HUES6 (cell line): ENCODE measurements at regions not wholly inside any gene's neighbourhood (a gene's known extent, or its start where the extent isn't known, plus 50 kb on each side); places are given as distances from the start of the nearest gene placed in this dataset.

Source experiments
- H3K27ac ChIP-seq: 2 replicates; pipeline ENCODE4 v1.7.0; 2013; ENCODE audit warnings: low read depth, mild to moderate bottlenecking, low read length, inconsistent platforms
- H3K27me3 ChIP-seq: 2 replicates; pipeline ENCODE4 v1.6.1; 2013; ENCODE audit warnings: low read length; ENCODE audit not compliant: control insufficient read depth, insufficient read depth
- H3K36me3 ChIP-seq: 2 replicates; pipeline ENCODE4 v1.6.1; 2013; ENCODE audit warnings: low read length; ENCODE audit not compliant: control insufficient read depth, insufficient read depth
- H3K4me1 ChIP-seq: 2 replicates; pipeline ENCODE4 v1.6.1; 2013; ENCODE audit warnings: low read length; ENCODE audit not compliant: control insufficient read depth, insufficient read depth
- H3K4me3 ChIP-seq: 2 replicates; pipeline ENCODE4 v1.5.1; 2013; ENCODE audit warnings: low read depth, low read length
- H3K9ac ChIP-seq: one replicate; pipeline ENCODE4 v1.6.1; 2013; ENCODE audit warnings: mild to moderate bottlenecking, low read length
- H3K9me3 ChIP-seq: 2 replicates; pipeline ENCODE4 v1.6.1; 2013; ENCODE audit warnings: low read depth, low read length; ENCODE audit not compliant: control insufficient read depth, insufficient read depth

DNA sequence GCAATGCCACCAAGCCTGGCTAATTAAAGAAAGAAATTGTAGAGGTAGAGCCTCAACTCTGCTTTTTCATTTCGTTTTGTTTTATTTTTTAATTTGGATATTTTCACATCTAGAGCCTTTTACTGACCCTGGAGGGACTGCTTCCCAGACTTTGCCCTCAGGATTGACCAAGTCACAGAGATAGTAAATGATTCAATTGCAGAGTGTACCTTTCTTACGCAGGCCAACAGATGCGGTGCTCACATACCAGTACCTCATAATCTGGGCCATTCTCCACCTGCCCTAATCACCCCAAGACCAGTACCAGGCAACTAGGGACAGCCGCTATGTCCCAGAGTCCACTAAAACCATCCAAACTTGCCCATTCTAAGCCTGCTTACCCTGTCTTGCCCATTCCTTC is 110.8 kb downstream of the DDX1 start:
- Histone ChIP-seq H3K4me3 (no peak overlapping the region), H3K36me3 (no peaks in the 10 kb centered on the region), H3K4me1 (no peaks in the 10 kb centered on the region), H3K9ac (no peak overlapping the region), H3K27me3 (no peaks in the 10 kb centered on the region), H3K27ac (no peak overlapping the region), H3K9me3 (no peaks in the 10 kb centered on the region)

DNA sequence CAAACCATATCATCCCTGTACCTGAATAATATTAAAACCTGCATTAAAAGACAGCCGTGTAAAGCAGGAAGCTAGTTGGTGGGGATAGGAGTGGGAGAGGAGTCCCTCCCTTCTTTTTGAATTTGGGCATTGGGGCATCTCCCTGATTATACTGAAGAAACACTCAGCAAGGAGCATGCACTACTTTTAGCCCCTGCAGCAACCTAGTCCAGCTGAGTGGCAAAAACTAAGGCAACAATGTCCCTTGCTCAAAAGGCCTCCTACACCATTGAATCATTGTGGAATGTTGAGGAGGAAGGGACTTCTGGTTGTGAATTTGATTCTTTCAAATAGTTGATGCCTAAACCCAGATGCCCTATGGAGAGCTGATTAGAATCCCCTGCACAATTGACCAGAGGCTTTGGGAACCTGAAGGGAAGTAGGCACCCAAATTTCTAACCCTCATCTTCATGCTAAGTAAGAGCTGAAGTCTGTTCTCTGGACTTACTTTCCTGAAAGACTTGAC is 111.7 kb downstream of the DDX1 start:
- H3K36me3 ChIP-seq, result no peaks in the 10 kb centered on the region
- H3K9me3 ChIP-seq, result no peaks in the 10 kb centered on the region
- no peak overlapping the region for H3K27ac ChIP-seq
- H3K27me3 ChIP-seq, result no peaks in the 10 kb centered on the region
- no peak overlapping the region for H3K4me3 ChIP-seq
- H3K9ac ChIP-seq, result no peak overlapping the region
- no peaks in the 10 kb centered on the region for H3K4me1 ChIP-seq

DNA sequence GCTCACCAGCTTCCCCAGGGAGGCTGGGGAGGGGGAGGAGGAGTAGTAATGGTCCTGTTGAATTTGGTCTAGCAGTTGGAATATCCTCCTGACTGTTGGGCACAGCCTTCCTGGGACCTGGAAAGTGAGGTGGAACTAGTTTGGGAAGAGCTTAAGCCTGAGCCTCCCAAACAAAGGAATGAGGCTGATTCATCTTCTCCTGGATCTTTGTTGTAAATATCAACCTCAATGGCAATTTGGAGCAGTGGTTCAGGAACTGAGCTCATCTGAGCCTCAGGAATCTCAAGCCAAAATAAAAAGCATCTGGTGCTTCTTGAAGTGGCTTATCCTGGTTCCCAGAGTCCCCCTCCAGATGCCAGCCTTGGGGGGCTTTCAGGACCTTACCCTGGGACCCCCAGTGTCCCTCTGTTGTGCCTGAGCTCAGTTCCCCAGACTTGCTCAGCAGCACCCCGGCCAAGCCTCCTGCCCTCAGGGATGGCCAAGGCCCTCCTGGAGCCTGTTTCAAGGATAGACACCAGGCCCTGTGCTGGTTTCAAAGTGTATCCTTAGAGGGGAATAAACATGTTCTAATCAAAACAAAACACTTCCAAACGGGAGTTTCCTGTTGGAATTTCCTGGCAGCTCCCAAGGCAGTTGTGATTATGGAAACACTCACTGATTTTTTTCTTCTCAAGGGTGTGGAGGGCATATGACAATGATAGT is 112.6 kb downstream of the DDX1 start:
- Histone ChIP-seq H3K9me3 (no peaks in the 10 kb centered on the region), H3K27me3 (no peaks in the 10 kb centered on the region), H3K4me1 (no peaks in the 10 kb centered on the region), H3K27ac (no peak overlapping the region), H3K4me3 (no peak overlapping the region), H3K36me3 (no peaks in the 10 kb centered on the region), H3K9ac (no peak overlapping the region)

DNA sequence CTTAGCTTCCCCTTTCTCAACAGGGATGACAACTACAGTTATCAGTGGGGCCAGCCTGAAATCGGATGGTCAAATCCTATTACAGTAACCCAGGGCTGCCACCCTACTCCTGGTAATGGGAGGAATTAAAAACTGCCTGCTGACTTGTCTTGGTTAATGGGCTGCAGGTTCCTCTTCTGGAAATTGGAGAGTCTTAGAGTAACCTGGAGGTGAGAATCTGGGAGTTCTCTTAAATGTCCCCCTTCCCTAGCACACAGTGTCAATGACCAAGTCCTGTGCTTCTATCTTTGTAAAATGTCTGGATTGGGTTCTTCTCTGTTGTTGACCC is 113.1 kb downstream of the DDX1 start:
- H3K4me3 ChIP-seq, result no peak overlapping the region
- no peaks in the 10 kb centered on the region for H3K36me3 ChIP-seq
- no peaks in the 10 kb centered on the region for H3K27me3 ChIP-seq
- H3K9ac ChIP-seq, result no peak overlapping the region
- H3K9me3 ChIP-seq, result no peaks in the 10 kb centered on the region
- H3K27ac ChIP-seq, result no peak overlapping the region
- H3K4me1 ChIP-seq, result no peaks in the 10 kb centered on the region

DNA sequence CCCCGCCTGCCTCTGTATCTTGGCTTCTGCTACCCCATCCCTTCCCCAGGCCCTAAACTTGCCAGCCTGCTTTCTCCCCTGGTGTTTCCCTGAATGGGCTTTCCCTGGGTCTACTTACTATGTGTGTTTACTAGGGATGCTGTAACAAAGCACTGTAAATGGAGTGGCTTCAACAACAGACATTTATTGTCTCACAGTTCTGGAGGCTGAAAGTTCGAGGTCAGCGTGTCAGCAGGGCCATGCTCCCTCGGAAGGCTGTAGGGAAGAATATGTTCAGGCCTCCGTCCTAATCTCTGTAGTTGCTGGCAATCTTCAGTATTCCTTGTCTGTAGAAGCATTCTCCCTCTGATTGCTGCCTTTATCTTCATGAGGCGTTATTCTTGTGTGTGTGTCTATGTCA is 113.6 kb downstream of the DDX1 start:
- H3K27ac ChIP-seq, result no peak overlapping the region
- H3K4me1 ChIP-seq, result no peaks in the 10 kb centered on the region
- no peaks in the 10 kb centered on the region for H3K36me3 ChIP-seq
- no peak overlapping the region for H3K4me3 ChIP-seq
- no peaks in the 10 kb centered on the region for H3K9me3 ChIP-seq
- no peak overlapping the region for H3K9ac ChIP-seq
- no peaks in the 10 kb centered on the region for H3K27me3 ChIP-seq

DNA sequence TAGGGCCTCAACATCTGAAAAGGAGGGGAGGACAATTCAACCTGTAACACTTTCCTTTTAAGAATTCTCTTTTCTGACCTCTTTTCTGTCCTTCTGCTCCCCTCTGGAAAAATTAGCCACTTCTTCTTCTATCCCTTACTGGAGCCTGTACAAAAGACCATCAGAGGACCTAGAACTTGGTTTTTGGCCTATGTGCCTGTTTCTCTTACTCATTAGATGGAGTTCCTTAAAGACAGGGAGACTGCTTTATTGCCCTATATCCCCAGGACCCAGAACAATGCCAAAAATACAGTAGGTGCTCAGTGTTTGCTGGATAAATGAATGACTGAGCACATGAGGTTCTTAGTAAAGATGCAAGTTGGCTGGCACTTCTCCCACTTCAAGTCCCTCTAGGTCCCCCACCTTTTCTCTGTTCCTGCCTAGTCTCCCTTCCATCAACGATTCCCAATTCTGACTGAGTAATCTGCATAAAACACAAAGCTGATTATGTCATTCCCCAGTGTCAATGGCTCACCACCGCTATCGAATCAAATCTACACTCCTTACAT is 114.2 kb downstream of the DDX1 start:
- H3K4me1 ChIP-seq, result no peaks in the 10 kb centered on the region
- no peaks in the 10 kb centered on the region for H3K27me3 ChIP-seq
- no peak overlapping the region for H3K4me3 ChIP-seq
- no peak overlapping the region for H3K9ac ChIP-seq
- no peaks in the 10 kb centered on the region for H3K9me3 ChIP-seq
- H3K36me3 ChIP-seq, result no peaks in the 10 kb centered on the region
- no peak overlapping the region for H3K27ac ChIP-seq

DNA sequence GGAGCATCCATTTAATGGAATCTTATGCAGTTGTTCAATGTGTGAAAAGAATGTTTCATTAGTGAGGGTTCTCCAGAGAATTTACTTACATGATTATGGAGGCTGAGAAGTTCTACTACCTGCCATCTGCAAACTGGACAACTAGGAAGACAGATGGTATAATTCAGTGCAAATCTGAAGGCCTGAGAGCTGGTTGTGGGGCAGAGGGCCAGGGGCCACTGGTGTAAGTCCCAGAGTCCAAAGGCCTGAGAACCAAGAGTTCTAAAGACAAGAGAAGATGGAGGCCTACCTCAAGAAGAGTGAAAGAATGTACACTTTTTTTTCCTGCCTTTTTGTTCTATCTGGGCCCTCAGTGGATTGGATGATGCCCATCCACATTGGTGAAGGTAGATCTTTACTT is 114.8 kb downstream of the DDX1 start:
- no peak overlapping the region for H3K9ac ChIP-seq
- no peak overlapping the region for H3K27ac ChIP-seq
- no peaks in the 10 kb centered on the region for H3K4me1 ChIP-seq
- no peaks in the 10 kb centered on the region for H3K36me3 ChIP-seq
- no peak overlapping the region for H3K4me3 ChIP-seq
- H3K27me3 ChIP-seq, result no peaks in the 10 kb centered on the region
- H3K9me3 ChIP-seq, result no peaks in the 10 kb centered on the region

DNA sequence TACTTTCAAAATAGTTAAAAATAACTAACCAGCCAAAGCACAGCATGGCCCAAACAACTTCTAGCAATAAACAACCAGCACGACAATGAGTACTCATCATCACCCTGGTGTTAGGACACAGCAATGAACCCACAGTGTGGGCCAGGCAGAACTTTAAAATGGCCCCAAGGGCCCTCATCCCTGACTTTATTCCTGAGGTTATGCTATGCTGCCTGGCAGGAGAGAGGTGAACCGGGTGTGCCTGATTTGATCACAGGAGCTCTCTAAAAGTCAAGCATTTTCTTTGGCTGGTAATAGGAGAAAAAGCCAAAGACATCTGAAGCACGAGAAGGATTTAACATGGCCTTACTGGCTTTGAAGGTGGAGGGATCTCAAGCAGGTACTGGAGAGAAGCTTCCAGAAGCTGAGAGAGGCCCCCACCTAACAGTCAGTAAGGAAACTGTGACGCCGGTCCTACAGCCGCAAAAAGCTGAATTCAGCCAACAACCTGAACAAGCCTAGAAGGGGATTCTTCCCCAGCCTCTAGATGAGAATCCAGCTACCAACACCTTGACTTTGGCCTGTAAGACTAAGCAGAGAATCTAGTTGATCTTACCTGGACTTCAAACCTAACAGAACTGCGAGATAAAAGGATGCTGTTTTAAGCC is 115.4 kb downstream of the DDX1 start:
- no peaks in the 10 kb centered on the region for H3K9me3 ChIP-seq
- no peaks in the 10 kb centered on the region for H3K36me3 ChIP-seq
- H3K27me3 ChIP-seq, result no peaks in the 10 kb centered on the region

DNA sequence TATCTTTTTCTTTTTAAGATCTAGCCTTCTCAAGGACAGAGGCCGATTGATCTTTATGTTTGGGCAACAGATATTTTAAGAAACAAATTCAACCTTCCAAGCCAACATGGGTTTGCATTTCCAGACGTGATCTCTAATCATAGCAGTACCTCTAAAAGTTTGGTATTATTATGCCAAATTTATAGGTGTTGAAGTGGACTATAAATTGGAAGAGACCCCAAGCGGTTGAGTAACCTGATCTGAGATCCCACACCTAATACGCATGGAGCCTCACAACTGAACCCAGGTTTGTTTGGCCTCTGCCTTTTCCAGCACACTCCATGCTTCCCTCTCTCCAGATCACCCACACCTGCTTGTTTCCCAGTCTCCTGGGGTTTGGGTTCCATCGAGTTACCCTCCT is 116.5 kb downstream of the DDX1 start:
- H3K27ac ChIP-seq, result no peak overlapping the region
- H3K9me3 ChIP-seq, result no peaks in the 10 kb centered on the region
- H3K4me3 ChIP-seq, result no peak overlapping the region
- H3K9ac ChIP-seq, result no peak overlapping the region
- no peaks in the 10 kb centered on the region for H3K36me3 ChIP-seq
- H3K27me3 ChIP-seq, result no peaks in the 10 kb centered on the region
- no peaks in the 10 kb centered on the region for H3K4me1 ChIP-seq

More for the DNA sequence above, 115.4 kb downstream of the DDX1 start:
- H3K4me1 ChIP-seq, result no peaks in the 10 kb centered on the region
- no peak overlapping the region for H3K4me3 ChIP-seq
- H3K9ac ChIP-seq, result no peak overlapping the region
- H3K27ac ChIP-seq, result no peak overlapping the region

DNA sequence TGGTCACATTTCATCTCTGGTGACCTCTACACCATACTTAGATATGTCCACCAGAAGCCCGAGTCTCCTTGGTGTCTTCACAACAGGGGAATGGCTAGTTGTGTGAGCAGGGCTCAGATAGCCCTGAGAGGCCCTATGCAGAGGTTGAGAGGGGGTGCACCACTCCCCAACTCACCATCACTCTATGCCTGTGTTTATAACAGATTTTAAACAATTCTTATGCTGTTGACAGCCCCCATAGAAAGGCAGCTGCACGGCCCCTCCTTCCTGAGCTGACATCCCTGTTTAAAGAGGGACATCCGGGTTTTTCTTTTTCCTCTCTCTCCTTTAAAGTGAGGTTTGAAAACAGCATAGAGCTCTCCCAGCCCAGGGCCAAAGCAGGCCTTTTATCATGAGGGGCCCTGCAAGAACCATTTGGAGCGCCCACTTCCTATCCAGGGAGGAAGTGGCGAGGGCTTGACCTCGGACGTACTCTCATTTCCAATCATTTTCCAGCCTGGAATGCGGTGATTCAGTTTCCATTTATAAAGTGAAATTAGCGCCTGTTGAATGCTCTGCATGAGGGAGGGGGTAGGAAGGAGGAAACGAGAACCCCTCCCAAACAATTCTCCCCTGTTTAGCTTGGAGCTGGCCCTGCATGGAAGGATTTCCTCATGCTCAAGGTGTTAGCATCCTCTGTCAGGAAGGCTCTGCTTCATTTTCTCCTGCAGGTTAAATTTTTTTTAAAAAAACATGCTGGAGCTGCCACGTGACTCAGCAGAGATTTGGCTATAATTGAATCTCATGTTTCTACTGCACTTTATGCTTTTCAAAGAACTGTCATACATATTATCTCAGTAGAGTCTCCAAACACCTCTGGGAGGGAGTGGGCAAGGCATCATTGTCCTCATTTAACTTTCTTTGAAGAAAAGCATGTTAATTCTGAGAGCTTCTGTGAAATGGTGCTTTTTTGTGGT is 117.5 kb downstream of the DDX1 start:
- no peak overlapping the region for H3K4me3 ChIP-seq

More for the DNA sequence above, 117.5 kb downstream of the DDX1 start:
- H3K9ac ChIP-seq, result no peak overlapping the region
- no peaks in the 10 kb centered on the region for H3K36me3 ChIP-seq
- H3K27ac ChIP-seq, result no peak overlapping the region
- H3K27me3 ChIP-seq, result no peaks in the 10 kb centered on the region
- H3K4me1 ChIP-seq, result no peaks in the 10 kb centered on the region
- no peaks in the 10 kb centered on the region for H3K9me3 ChIP-seq
